A549 (cell line): ENCODE measurements at regions not wholly inside any gene's neighbourhood (a gene's known extent, or its start where the extent isn't known, plus 50 kb on each side); places are given as distances from the start of the nearest gene placed in this dataset.

ENCODE experiments used
- ATAC-seq, 2 experiments: fragments of 200-7000 bp in 1 of 2; fragments of >200 bp in 1 of 2; cut with Nextera tagmentation in 1 of 2; cut with Tn5 transposase in 1 of 2; 3 replicates each; pipeline versions ENCODE4 v1.8.0 to v1.9.1; 2018 to 2020; ENCODE audit warnings: mild to moderate bottlenecking in 1 of 2, moderate library complexity in 1 of 2
- CTCF ChIA-PET: fragments of 300-600 bp; sonication (Branson Sonifier 250); formaldehyde crosslinking; extraction: SDS; loops from one replicate; lab custom pipeline; 2021; ENCODE audit warnings: antibody characterized with exemption, inconsistent platforms; lab: Yijun Ruan, JAX
- POLR2A ChIA-PET: fragments of 350-600 bp; formaldehyde crosslinking; extraction: SDS; loops from one replicate; lab custom pipeline; 2021; ENCODE audit warnings: antibody characterized with exemption, inconsistent platforms; lab: Yijun Ruan, JAX
- DNase-seq, 2 experiments: peaks; one replicate each; pipeline versions ENCODE4 v3.0.0 to v3.0.0-alpha.2; 2011 to 2016; ENCODE audit warnings: low read depth in 1 of 2, low spot score in 1 of 2
- FAIRE-seq: peaks from 2 replicates; lab custom pipeline; 2011; peaks lifted over from hg19 to GRCh38; lab: Jason Lieb, UNC
- H3K27ac ChIP-seq, 2 experiments: fragments of >200 bp; sonication (Bioruptor Twin); formaldehyde crosslinking; 3 replicates each; pipeline ENCODE4 v1.5.1; 2016 to 2017
- H3K4me1 ChIP-seq: fragments of >200 bp; sonication (Bioruptor Twin); formaldehyde crosslinking; 3 replicates; pipeline ENCODE4 v1.6.1; 2016
- H3K4me2 ChIP-seq: fragments of >200 bp; sonication (Bioruptor Twin); formaldehyde crosslinking; 3 replicates; pipeline ENCODE4 v1.6.1; 2016
- H3K4me3 ChIP-seq: fragments of >200 bp; sonication (Bioruptor Twin); formaldehyde crosslinking; 3 replicates; pipeline ENCODE4 v1.5.1; 2016
- H3K9me3 ChIP-seq: fragments of >200 bp; sonication (Bioruptor Twin); formaldehyde crosslinking; 3 replicates; pipeline ENCODE4 v1.6.1; 2016
- CBX2 ChIP-seq: fragments of 200-600 bp; sonication (generic); IDR thresholded peaks from 2 replicates; pipeline ENCODE4 v1.6.1; 2016; ENCODE audit warnings: low read depth, mild to moderate bottlenecking, borderline replicate concordance
- EHF ChIP-seq: fragments of 250-450 bp; sonication (Bioruptor Pico); IDR thresholded peaks from 2 replicates; pipeline ENCODE4 v1.5.0; 2020; ENCODE audit warnings: mild to moderate bottlenecking
- EHMT2 ChIP-seq: fragments of 200-600 bp; sonication (generic); IDR thresholded peaks from 2 replicates; pipeline ENCODE4 v1.6.1; 2016; ENCODE audit warnings: antibody characterized with exemption, low read depth, mild to moderate bottlenecking, moderate library complexity
- ELK1 ChIP-seq: fragments of 150-350 bp; IDR thresholded peaks from 2 replicates; pipeline ENCODE4 v1.6.1; 2014; ENCODE audit warnings: low read depth, mild to moderate bottlenecking, low read length
- EP300 ChIP-seq, 2 experiments: fragments of >200 bp; sonication (Bioruptor Twin); formaldehyde crosslinking; IDR thresholded peaks; 2 replicates in 1 of 2; 3 replicates in 1 of 2; pipeline ENCODE4 v1.6.1; 2016 to 2017
- FOSB ChIP-seq: fragments of 250-450 bp; sonication (Bioruptor Pico); IDR thresholded peaks from 2 replicates; pipeline ENCODE4 v1.5.0; 2020; ENCODE audit warnings: mild to moderate bottlenecking, moderate library complexity
- FOSL2 ChIP-seq, 2 experiments: fragments of 450-650 bp in 1 of 2; fragments of >200 bp in 1 of 2; sonication (Bioruptor Twin) in 1 of 2; formaldehyde crosslinking; IDR thresholded peaks; 2 replicates each; pipeline versions ENCODE4 v1.5.0 to v1.6.1; 2016 to 2020; ENCODE audit warnings: mild to moderate bottlenecking in 1 of 2, moderate library complexity in 1 of 2
- FOXS1 ChIP-seq: fragments of 250-450 bp; sonication (Bioruptor Pico); IDR thresholded peaks from 2 replicates; pipeline ENCODE4 v1.5.0; 2020; ENCODE audit warnings: mild to moderate bottlenecking, moderate library complexity
- GATA3 ChIP-seq: IDR thresholded peaks from 2 replicates; pipeline ENCODE4 v1.6.1; 2012; ENCODE audit warnings: borderline replicate concordance
- HES2 ChIP-seq: fragments of >200 bp; sonication (Bioruptor Twin); formaldehyde crosslinking; IDR thresholded peaks from 2 replicates; pipeline ENCODE4 v1.6.1; 2016
- HOXB13 ChIP-seq: fragments of 250-450 bp; sonication (Bioruptor Pico); IDR thresholded peaks from 2 replicates; pipeline ENCODE4 v1.5.0; 2020; ENCODE audit warnings: low read depth, mild to moderate bottlenecking, moderate library complexity
- HOXB5 ChIP-seq: fragments of 250-450 bp; sonication (Bioruptor Pico); IDR thresholded peaks from 2 replicates; pipeline ENCODE4 v1.5.0; 2020; ENCODE audit warnings: mild to moderate bottlenecking, moderate library complexity
- JUN ChIP-seq, 2 experiments: fragments of >200 bp; sonication (Bioruptor Twin); formaldehyde crosslinking; IDR thresholded peaks; 2 replicates in 1 of 2; 3 replicates in 1 of 2; pipeline ENCODE4 v1.6.1; 2016 to 2017
- KDM1A ChIP-seq: fragments of 200-600 bp; sonication (generic); IDR thresholded peaks from 2 replicates; pipeline ENCODE4 v1.6.1; 2016; ENCODE audit warnings: low read depth, mild to moderate bottlenecking
- KDM5A ChIP-seq: fragments of 200-600 bp; sonication (generic); IDR thresholded peaks from 2 replicates; pipeline ENCODE4 v1.6.1; 2016; ENCODE audit warnings: antibody characterized with exemption, mild to moderate bottlenecking
- NFE2L2 ChIP-seq: fragments of 150-350 bp; conservative IDR thresholded peaks from 2 replicates; pipeline ENCODE4 v1.6.1; 2014; ENCODE audit warnings: low read length
- PHF8 ChIP-seq: fragments of 200-600 bp; sonication (generic); IDR thresholded peaks from 2 replicates; pipeline ENCODE4 v1.6.1; 2016; ENCODE audit warnings: low read depth, mild to moderate bottlenecking, antibody characterized with exemption, moderate library complexity, borderline replicate concordance
- RAD21 ChIP-seq, 2 experiments: fragments of >200 bp in 1 of 2; sonication (Bioruptor Twin) in 1 of 2; formaldehyde crosslinking in 1 of 2; IDR thresholded peaks in 1 of 2; conservative IDR thresholded peaks in 1 of 2; 2 replicates in 1 of 2; 3 replicates in 1 of 2; pipeline ENCODE4 v1.6.1; 2012 to 2018; ENCODE audit warnings: inconsistent platforms in 1 of 2
- RFX5 ChIP-seq: fragments of 450-650 bp; IDR thresholded peaks from 2 replicates; pipeline ENCODE4 v1.7.1; 2014; ENCODE audit warnings: antibody characterized with exemption, mild to moderate bottlenecking, moderate library complexity
- SMC3 ChIP-seq: fragments of >200 bp; sonication (Bioruptor Twin); formaldehyde crosslinking; IDR thresholded peaks from 3 replicates; pipeline ENCODE4 v1.6.1; 2018; ENCODE audit warnings: inconsistent platforms
- ZC3H11A ChIP-seq: fragments of 450-650 bp; IDR thresholded peaks from 2 replicates; pipeline ENCODE4 v1.6.1; 2014; ENCODE audit warnings: antibody characterized with exemption, mild to moderate bottlenecking
- ZFP36 ChIP-seq: fragments of 450-650 bp; IDR thresholded peaks from 2 replicates; pipeline ENCODE4 v1.6.1; 2014; ENCODE audit warnings: borderline replicate concordance; ENCODE audit not compliant: partially characterized antibody
- ZSCAN20 ChIP-seq: fragments of 250-450 bp; sonication (Bioruptor Pico); IDR thresholded peaks from 2 replicates; pipeline ENCODE4 v1.8.0; 2022; ENCODE audit warnings: mild to moderate bottlenecking, moderate library complexity
- WGBS: methylation state at CpG from one replicate; pipeline ENCODE4 v1.1.6; 2017; ENCODE audit errors: missing lambda C conversion rate; 5-methylcytosine and 5-hydroxymethylcytosine counted together
- TF ChIP-seq, protein P1 (sequence below): fragments of 250-450 bp; sonication (Bioruptor Pico); IDR thresholded peaks from 2 replicates; pipeline ENCODE4 v1.5.0; 2021; ENCODE audit warnings: mild to moderate bottlenecking, moderate library complexity, borderline replicate concordance
- TF ChIP-seq, protein P2 (sequence below): fragments of 250-450 bp; sonication (Bioruptor Pico); IDR thresholded peaks from 2 replicates; pipeline ENCODE4 v1.5.0; 2020; ENCODE audit warnings: low read depth, mild to moderate bottlenecking, moderate library complexity

- TF ChIP-seq ZFP36, result no peak
These were observed 89.0 kb upstream of the KIAA1217 start (continued) for GRCh38 chr10:24119896-24120295.

- H3K4me3 ChIP-seq, result no peak overlapping the region
- ATAC-seq (no peak), DNase-seq (no peak), FAIRE-seq (no peak)
- ChIA-PET POLR2A (no interaction called here), CTCF (no interaction called here)
- WGBS, result 0% methylated on average over 1 of the region's 1 CpG
- TF ChIP-seq KDM1A (no peak), FOSL2 (IDR thresholded peaks at IDR 0.05) (no peak), FOSL2 (CRISPR knock-in tag; IDR thresholded peaks at IDR 0.05) (no peak), KDM5A (no peak), ELK1 (no peak), EHMT2 (no peak), HES2 (no peak), FOXS1 (CRISPR knock-in tag) (no peak), FOSB (CRISPR knock-in tag) (no peak), EHF (CRISPR knock-in tag) (no peak), RAD21 (conservative IDR thresholded peaks at IDR 0.05 in 1 of 2, IDR thresholded peaks at IDR 0.05 in 1 of 2) (no peak), GATA3 (no peak), HOXB13 (CRISPR knock-in tag) (no peak), EP300 (IDR thresholded peaks at IDR 0.05) (no peak), PHF8 (no peak), ZC3H11A (no peak), SMC3 (no peak)
- TF ChIP-seq, protein P1, sequence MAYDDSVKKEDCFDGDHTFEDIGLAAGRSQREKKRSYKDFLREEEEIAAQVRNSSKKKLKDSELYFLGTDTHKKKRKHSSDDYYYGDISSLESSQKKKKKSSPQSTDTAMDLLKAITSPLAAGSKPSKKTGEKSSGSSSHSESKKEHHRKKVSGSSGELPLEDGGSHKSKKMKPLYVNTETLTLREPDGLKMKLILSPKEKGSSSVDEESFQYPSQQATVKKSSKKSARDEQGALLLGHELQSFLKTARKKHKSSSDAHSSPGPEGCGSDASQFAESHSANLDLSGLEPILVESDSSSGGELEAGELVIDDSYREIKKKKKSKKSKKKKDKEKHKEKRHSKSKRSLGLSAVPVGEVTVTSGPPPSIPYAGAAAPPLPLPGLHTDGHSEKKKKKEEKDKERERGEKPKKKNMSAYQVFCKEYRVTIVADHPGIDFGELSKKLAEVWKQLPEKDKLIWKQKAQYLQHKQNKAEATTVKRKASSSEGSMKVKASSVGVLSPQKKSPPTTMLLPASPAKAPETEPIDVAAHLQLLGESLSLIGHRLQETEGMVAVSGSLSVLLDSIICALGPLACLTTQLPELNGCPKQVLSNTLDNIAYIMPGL (CRISPR knock-in tag), result no peak
- H3K4me1 ChIP-seq, result no peaks in the 10 kb centered on the region
- no peak overlapping the region for H3K4me2 ChIP-seq
- H3K27ac ChIP-seq, result no peak overlapping the region
- no peaks in the 10 kb centered on the region for H3K9me3 ChIP-seq
These were observed 88.3 kb upstream of the KIAA1217 start for GRCh38 chr10:24120646-24121045.

DNA sequence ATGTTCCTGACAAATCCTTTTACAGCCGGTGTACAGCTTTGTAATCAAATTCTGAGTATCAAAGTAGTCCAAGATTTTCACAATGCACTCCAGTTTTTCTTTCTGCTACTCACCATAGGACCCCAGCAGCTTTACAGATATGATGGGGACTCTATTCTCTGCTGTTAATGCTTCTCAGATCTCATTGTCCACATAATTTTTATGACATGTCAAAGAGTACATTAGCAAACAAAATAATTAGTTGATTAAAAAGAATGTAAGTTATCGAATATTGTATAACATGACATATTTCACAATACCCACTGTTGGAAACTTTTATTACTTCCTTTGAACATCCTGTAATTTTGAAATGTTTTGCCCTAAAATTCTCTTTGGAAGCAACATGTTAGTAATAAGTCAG lies 81.4 kb upstream of the KIAA1217 start:
- Histone ChIP-seq H3K4me1 (no peaks in the 10 kb centered on the region), H3K27ac (no peak overlapping the region), H3K4me2 (no peak overlapping the region), H3K9me3 (no peaks in the 10 kb centered on the region), H3K4me3 (no peak overlapping the region)
- ATAC-seq, result no peak
- WGBS, result 6% methylated on average over 2 of the region's 2 CpGs
- TF ChIP-seq, protein P2, sequence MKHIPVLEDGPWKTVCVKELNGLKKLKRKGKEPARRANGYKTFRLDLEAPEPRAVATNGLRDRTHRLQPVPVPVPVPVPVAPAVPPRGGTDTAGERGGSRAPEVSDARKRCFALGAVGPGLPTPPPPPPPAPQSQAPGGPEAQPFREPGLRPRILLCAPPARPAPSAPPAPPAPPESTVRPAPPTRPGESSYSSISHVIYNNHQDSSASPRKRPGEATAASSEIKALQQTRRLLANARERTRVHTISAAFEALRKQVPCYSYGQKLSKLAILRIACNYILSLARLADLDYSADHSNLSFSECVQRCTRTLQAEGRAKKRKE, result no peak
- no peak for TF ChIP-seq ELK1
- no peak for TF ChIP-seq JUN (IDR thresholded peaks at IDR 0.05)
- TF ChIP-seq HOXB5 (CRISPR knock-in tag), result no peak
- no peak for TF ChIP-seq KDM5A
- no peak for TF ChIP-seq RFX5
- TF ChIP-seq, protein P1 (CRISPR knock-in tag), result no peak
- TF ChIP-seq ZSCAN20, result no peak
- no peak for TF ChIP-seq FOSL2 (IDR thresholded peaks at IDR 0.05)
- no peak for TF ChIP-seq FOSL2 (CRISPR knock-in tag; IDR thresholded peaks at IDR 0.05)
- TF ChIP-seq NFE2L2, result no peak
- TF ChIP-seq FOXS1 (CRISPR knock-in tag), result no peak
- TF ChIP-seq HOXB13 (CRISPR knock-in tag), result no peak
- TF ChIP-seq CBX2, result no peak
- no peak for FAIRE-seq
- no peak for DNase-seq
- POLR2A ChIA-PET, result no interaction called here
- CTCF ChIA-PET, result no interaction called here
